HG02938 (cell line): ENCODE measurements at regions not wholly inside any gene's neighbourhood (a gene's known extent, or its start where the extent isn't known, plus 50 kb on each side); places are given as distances from the start of the nearest gene placed in this dataset.
"Not testable (repeated sequence)": the region's sequence is repeated elsewhere in the genome, so short reads cannot be mapped to it uniquely, and the experiment has no call there.

Experiments used
- ATAC-seq: cut with Tn5 transposase; IDR thresholded peaks from one replicate; pipeline ENCODE4 v1.9.1; 2021; ENCODE audit warnings: mild to moderate bottlenecking, moderate library complexity; ENCODE audit not compliant: unreplicated experiment

DNA sequence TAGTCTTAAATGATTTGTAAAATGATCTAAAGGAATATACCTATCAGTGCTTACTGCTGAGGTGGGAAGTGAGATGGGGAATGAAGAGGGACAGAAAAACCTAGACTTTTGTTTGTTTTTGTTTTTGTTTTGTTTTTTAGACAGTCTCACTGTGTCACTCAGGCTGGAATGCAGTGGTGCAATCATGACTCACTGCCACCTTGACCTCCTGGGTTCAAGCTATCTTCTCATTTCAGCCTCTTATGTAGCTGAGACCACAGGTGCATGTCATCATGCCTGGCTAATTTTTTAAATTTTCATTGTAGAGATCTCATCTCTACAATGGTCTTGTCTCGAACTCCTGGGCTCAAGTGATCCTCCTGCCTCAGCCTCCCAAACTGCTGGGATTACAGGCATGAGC lies 116.4 kb upstream of the SEM1 start:
- ATAC-seq, result no peak

GRCh38 chr7:96827701-96828100 lies 118.1 kb upstream of the SEM1 start:
- ATAC-seq, result no peak

- not testable (repeated sequence) for ATAC-seq
Measured at GRCh38 chr7:96829121-96829520, 119.5 kb upstream of the SEM1 start.

DNA sequence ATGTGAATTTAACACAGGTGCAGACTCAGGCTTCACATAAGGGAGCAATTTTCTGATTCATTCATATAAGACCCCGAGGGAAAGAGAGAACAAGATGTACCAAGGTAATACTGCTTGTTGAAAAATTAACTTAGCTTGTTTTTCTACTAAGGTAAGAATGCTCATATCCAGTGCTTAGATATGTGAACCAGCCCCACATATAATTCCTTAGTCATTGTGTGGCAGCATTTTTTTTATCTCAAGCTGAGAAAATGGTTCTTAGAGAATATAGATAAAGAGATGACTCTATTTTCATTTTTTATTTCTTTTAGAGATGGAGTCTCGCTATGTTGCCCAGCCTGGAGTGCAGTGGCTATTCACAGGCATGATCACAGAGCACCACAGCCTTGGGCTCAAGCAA lies 121.8 kb upstream of the SEM1 start:
- no peak for ATAC-seq

DNA sequence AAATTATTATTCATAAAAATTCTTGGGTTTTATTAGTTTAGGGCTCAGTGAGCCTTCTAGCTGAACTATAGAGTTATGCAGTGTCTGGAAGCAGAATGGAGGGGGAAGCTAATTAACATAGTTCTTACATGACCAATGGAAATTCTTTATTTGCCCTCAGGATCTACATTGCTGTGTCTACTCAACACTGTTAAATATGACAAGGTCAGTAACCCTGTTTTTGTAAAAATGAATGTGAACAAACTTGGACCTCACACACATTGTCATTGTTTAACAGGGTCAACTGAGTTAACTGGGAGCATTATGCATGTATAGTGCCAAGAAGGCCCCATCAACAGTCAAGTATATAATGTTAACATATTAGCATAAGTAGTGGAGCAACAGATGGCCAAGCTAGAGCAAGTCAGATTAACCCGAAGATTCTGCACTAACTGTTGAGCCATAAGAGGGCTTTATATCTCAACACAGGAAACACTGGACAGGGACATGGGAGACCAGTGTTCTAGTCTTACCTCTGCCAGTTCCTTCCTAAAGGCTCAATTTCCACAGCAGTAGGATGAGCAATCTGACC lies 122.5 kb upstream of the SEM1 start:
- no peak for ATAC-seq

GRCh38 chr7:96833676-96834453 lies 124.2 kb upstream of the SEM1 start:
- ATAC-seq, result no peak

DNA sequence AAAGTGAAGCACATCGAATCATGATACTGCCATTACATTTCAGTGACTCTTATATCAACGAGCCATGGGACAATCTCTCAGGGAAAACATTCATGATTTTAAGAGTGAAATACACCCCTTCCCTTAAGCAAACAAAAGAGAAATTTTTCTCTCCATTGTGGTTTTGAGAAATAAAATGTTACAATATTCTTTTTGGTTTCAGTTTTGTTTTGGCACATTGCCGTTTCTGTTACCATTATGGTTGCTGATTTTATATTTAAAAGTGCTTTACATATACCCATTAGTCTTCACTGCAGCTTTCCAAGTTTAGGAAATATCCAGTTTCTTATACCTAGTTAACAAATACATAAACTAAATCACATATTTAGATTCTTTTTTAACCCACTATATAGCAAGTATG lies 126.8 kb upstream of the SEM1 start:
- ATAC-seq, result no peak

- ATAC-seq, result peak; percentile 99
Measured at GRCh38 chr7:96837593-96837992, 127.9 kb upstream of the SEM1 start.

GRCh38 chr7:96838481-96838880 lies 128.8 kb upstream of the SEM1 start:
- ATAC-seq, result no peak

DNA sequence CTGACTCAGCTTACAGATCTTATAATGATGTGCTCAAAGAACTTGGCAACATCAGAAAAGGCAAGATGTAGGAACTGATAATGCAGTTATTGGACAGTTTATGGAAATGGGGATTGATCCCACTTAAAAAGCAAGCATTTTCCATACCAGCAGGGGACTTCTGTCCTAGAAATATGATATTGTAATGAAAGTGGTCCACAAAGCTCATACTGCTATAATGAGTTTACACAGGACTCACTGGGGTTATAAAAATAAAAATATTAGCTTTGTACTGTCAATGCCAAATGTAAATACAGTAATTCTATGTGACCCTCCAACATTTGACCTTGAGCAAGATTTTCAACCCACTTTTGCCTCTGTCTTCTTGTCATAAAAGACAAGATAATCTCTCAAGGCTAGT lies 145.5 kb upstream of the SEM1 start:
- ATAC-seq, result no peak

DNA sequence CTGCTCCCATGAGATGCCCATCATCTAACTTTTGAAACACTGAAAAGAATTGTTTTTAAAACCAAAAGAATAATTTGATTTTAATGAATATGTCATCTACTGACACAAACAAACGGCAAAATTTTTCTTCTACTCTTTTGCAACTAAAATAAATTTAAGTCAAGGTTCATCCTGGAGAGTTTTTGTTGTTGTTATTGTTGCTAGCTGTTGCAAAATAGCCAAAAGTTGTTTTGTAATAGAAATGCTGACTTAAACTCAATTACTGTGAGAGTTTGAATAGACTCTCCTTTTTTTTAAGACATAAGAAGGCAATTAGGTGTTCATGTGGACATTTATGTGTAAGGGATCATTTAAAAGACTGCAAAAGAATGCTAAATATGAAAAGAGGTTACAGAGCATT lies 146.0 kb upstream of the SEM1 start:
- no peak for ATAC-seq

- ATAC-seq, result no peak
Measured at GRCh38 chr7:96869538-96869937, 135.8 kb upstream of the DLX6 start.

DNA sequence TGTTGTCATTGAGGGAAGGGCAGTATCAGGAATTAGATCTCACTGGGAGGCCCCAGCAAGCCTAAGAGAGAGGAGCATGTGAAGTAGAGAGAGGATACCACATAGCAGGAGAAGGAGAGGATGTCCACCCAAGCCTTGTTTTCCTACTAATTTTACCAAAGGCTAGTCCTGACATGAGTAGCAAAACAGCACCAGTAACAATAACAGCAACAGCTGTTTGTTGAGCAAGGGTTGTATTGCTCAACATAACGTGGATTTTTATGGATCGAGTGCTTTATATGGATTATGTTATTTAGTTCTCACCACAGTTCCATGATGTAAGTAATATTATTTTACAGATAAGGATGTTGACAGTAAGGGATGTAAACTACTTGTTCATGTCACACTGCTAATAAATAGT lies 135.2 kb upstream of the DLX6 start:
- no peak for ATAC-seq

DNA sequence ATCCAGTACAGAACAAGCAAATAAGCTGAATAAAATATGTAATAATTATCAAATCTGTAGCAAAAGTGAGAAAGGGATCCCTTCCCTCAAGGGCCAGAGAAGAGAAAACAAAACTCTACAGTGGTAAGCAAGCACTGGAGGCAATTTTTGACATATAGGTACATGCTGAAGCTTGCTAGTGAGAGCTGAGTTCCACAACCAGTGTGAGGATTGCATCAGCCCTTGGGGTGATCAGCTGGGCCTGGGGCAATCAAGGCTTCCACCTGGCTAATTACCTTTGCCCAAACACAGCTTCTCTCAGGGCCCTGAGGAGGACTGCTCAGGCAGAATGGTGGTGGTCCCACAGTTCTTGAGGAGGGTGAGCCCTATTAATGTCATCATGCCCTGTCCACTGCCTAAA lies 134.4 kb upstream of the DLX6 start:
- ATAC-seq, result no peak

GRCh38 chr7:96887426-96887825 lies 117.9 kb upstream of the DLX6 start:
- no peak for ATAC-seq

- no peak for ATAC-seq
Measured at GRCh38 chr7:96899108-96899507, 106.2 kb upstream of the DLX6 start.

- ATAC-seq, result no peak
Measured at GRCh38 chr7:96901822-96902445, 103.4 kb upstream of the DLX6 start.

GRCh38 chr7:96903906-96904305 lies 101.4 kb upstream of the DLX6 start:
- ATAC-seq, result no peak

DNA sequence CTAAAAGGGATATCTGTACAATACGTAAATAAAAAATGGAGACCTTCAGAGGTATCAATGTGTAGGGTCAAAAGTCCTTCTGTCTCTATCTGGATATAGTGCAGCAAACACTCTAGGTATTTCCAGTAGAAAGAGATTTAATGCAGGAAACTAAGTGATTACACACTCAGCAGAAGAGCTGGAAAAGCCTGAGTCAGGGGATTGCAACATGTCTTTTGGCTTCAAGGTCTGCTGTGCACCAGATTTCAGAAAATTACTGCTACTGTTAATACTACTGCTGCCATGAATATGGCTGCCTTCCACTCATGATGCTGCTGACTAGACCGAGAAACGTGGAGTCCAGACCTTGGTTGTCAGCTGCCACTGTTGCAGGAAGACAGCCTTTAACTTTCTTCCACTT lies 94.9 kb upstream of the DLX6 start:
- ATAC-seq, result no peak

DNA sequence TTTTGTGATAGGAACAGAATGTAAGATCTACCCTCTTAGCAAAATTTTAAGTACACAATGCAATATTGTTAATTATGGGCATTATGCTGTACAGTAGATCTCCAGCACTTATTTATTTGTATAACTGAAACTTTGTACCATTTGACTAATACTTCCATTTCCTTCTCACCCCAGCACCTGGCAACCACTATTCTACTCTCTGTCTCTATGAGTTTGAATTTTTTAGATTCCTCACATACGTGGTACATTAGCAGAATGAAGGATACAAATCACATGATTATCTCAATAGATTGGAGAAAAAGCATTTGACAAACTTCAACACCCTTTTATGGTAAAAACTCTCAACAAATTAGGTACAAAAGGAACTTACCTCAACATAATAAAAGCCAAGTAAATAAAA lies 90.3 kb upstream of the DLX6 start:
- no peak for ATAC-seq

- ATAC-seq, result no peak
Measured at GRCh38 chr7:96920064-96920463, 85.3 kb upstream of the DLX6 start.

DNA sequence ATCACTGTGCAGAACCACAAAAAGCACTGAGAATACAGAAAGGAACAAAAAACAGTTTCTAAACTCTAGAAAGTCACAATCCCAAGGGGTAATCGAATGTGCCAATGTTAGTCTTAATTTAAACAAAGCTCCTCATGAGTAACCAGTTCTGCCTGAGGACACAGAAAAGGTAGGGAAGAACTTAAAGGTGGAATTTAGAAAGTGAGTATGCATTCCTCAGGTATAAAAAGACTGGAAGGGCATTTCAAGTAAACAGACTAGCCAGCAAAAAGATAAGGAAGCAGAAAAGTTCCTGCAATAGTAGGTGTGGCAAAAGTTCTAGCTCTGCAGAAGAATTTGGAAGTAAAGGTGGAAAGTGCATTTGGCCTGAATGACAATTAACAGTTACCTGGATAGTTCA lies 84.6 kb upstream of the DLX6 start:
- ATAC-seq, result no peak
